Stimulated activated CD4-positive, alpha-beta T cell treated with anti-CD3 and anti-CD28 coated beads, Interleukin-1b, Interleukin-23, amount 100 ng/mL, for 48 hours (primary cell): ENCODE measurements at regions not wholly inside any gene's neighbourhood (a gene's known extent, or its start where the extent isn't known, plus 50 kb on each side); places are given as distances from the start of the nearest gene placed in this dataset.
"Not testable (repeated sequence)": the region's sequence is repeated elsewhere in the genome, so short reads cannot be mapped to it uniquely, and the experiment has no call there.

Source experiments
- DNase-seq: peaks from one replicate; pipeline ENCODE4 v3.0.0-alpha.2; 2020

DNA sequence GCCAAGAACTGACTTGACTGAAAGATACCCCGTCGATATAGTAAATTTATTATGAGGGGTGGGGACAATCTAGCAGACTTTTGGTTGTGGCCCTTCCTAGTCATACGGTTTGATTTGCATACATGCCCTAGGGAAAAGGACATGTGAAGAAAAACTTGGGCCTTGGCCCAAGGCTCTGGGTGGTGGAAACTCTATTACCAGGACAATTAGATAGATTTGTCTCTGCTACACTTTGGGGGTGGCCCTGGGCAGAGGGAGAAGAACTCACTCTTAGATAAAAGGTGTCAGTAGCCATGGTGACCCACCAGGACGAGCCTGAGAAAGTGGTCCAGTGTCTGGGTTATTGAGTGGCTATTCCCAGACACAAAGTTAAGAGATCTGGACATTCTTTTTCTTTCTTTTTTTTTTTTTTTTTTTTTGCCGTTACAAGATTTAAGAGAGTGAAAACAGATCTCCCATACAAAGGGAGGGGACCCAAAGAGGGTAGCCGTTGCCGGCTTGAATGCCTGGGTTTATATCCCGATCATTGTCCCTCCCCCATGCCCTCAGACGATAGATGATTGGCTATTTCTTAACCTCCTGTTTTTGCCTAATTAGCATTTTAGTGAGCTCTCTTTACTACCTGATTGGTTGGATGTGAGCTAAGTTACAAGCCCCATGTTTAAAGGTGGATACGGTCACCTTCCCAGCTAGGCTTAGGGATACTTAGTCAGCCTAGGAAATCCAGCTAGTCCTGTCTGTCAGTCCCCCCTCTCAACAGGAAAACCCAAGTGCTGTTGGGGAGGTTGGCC lies 96.4 kb upstream of the SMAD3 start:
- no peak for DNase-seq

DNA sequence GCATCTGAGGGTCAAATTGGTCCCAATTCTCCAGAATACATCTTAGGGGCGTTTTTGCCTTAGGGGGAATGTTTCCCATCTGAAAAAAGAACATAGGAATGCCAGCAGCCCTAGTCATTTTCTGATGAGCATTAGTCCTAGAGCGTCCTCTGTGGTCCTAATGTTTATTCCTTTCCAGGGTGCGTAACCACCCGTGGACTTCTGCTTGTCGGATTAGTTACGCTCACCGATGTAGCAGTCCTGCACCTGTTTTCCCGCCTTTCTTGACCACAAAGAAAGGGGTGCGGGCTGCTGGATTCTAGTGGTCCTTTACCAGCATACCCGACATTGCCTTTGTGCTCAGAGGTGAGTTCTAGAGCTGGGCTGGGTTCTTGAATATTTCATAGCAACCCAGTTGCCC lies 91.3 kb upstream of the SMAD3 start:
- DNase-seq: not testable (repeated sequence)

GRCh38 chr15:66976106-66976640 lies 89.2 kb upstream of the SMAD3 start:
- not testable (repeated sequence) for DNase-seq

GRCh38 chr15:66980326-66980725 lies 85.1 kb upstream of the SMAD3 start:
- DNase-seq: not testable (repeated sequence)

GRCh38 chr15:66981771-66982170 lies 83.6 kb upstream of the SMAD3 start:
- DNase-seq: no peak

DNA sequence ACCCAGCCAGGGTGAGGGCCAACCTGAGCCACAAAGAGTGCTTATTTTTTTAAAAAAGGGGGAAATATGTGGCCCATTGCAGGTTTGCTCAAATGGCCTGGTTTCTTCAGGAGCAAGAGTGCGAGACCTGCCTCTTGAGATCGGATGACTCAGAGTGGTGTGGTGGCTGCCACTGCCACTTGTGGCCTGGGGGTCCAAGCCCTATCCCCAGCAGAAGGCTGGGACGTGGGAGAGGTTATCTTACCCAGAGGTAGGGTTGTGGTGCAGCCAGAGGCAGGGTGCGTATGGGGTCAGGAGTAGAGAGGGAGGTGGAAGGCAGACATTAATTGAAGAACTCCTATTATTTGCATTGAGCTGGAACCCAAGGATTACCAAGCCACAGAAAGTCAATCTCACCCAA lies 83.2 kb upstream of the SMAD3 start:
- DNase-seq: no peak

DNA sequence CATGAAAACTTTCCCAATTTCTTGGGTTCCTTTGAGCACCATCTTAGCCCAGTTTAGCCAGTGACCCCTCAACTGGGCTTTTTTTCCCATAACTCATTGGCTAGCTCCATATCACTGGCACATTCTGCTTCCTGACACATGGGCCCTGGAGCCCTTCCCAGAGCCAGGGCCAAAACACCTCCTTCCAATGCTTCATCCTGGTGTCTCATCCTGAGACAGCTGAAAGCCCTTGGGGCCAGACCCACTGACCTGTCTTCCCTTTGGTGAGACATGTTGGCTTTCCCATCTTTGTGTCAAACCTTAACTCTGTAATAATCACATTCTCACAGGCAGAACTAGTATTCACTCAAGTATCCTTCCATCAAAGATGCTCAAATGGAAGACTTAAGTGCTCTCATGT lies 82.6 kb upstream of the SMAD3 start:
- no peak for DNase-seq

DNA sequence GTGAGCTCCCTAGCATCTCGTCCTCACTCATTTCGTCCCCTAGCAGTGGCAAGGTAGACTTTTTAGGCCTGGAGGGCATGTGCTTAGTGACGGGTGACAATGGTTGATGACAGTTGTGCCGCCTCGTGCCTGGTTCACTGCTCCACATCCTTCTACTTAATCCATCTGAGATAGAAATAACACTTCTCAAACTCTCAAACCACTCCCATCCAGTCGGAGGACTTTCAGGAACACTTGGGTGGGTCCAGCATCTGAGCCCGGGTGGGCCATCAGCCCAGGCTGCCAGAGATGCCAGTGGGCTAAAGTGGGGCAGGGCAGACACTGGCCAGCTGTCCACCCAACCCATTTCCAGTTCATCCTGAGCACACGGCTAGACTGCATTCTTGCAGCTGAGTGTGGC lies 79.7 kb upstream of the SMAD3 start:
- no peak for DNase-seq

DNA sequence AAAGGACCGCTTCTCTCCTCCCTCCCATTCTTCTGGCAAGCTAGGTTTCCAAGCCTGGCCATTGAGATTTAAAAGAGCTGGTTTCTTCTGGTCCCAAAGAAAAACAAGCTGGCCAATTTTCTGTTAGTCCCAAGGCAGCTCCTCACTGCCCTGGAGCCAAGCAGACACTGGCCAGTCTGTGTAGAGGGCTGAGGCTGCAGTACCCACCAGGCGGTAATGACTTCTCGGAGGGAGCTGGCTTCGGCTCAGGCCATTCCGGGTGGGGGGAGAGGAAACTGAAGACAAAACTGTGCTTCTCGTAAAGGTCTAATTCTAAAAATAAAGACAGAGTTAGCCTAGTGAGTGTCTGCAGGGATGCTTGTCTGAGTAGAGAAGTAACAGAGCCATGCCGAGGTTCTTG lies 78.5 kb upstream of the SMAD3 start:
- no peak for DNase-seq

DNA sequence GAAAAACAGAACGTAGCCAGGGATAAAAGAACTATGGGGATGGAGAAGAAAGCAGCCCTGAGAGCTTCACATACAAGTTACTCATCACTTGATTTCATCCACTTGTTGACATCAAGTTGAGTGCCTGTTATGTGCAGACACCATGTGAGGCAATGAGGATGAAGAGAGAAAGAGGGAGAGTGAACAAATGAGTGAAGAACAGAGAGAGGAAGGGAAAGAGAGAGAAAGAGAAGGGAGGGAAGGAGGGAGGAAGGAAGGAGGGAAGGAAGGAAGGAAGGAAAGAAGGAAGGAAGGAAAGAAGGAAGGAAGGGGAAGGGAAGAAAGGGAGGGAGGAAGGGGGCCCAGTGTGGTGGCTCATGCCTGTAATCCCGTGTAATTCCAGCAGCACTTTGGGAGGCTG lies 72.3 kb upstream of the SMAD3 start:
- no peak for DNase-seq

GRCh38 chr15:66993874-66994696 lies 71.3 kb upstream of the SMAD3 start:
- DNase-seq: no peak

DNA sequence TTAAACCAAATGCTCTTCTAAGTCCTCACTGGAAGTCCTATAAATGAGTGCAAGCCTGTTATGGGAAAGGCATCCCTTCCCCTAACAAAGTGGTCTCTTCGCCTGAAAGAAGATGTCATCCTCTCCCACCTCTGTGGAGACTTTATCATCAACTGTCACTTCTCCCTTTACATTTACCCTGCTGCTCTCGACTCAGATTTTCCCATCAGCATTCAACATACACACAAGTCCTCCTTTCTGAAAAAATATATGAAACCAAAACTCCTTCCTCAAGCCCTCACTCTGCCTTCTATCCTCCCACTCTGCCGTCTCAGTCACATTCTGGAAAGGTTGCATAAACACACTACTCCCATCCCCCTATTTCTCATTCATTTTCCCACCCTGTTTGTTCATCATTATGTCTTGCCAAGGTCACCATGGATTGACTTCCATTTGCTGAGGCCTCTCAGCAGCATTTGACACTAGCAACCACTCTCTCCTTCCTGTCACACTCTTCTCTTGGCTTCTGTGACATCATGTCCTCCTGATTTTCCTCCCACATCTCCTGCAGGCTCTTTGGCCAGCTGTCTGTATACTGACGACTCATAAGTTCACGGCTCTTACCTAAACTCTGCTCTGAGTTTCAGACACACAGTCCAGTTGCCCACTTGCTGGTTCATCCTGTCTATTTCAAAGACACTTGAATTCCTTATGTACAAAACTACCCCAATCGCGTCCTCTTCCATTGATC lies 70.3 kb upstream of the SMAD3 start:
- no peak for DNase-seq

DNA sequence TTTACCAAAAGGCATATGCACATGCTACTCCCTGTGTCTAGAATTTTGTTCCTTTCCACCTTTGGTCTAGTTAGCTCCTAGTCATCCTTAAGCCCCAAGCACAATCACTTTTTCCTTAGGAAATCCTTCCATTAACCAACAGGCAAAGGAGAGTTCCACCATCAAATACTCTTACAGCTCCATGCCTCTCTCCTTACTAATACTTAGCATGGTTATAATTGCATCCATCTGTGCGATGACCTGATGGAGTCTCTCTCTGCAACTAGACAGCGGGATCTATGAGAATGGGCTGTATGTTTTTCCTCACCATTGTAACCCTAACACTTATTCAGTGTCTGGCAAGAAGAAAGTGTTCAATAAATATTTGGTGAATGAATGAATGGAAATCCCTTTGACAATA lies 69.3 kb upstream of the SMAD3 start:
- no peak for DNase-seq

GRCh38 chr15:66997212-66997611 lies 68.2 kb upstream of the SMAD3 start:
- DNase-seq: no peak

- DNase-seq: not testable (repeated sequence)
Measured at GRCh38 chr15:66998234-66998633, 67.2 kb upstream of the SMAD3 start.

GRCh38 chr15:66999046-66999968 lies 66.1 kb upstream of the SMAD3 start:
- DNase-seq: no peak

DNA sequence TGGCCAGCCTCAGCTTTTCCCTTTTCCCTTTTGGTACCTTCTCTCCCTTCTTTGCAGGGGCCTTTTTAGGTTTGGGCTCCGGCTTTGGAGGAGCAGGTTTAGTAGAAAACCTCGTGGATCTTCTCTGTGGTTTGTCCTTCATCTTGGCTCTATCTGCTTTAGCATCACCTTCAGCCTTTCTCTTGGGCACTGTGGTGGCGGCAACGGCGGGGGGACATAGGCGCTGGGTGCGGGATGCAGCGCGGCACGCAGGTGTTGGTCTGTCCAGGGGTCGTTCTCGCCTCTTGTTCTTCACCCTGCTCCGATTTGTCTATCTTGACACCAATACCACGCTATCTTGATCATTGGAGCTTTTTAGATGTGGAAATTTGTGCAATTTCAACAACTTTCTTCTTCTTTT lies 64.5 kb upstream of the SMAD3 start:
- DNase-seq: no peak

DNA sequence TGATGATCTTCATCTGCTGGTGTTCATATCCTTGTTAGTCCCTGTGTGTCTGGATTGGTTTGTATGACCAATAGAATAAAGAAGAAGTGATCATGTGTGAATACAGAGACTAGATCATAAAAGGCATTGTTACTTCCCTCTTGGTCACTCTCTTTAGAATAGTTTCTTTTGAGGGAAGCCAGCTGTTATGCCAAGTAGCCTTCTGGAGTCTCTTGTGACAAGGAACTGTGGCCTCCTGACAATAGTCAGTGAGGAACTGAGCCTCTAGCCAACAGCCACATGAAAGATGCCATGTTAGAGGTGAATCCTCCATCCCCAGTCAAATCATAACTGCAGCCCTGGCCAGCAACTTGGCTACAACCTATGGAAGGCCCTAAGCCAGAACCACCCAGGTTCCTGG lies 63.0 kb upstream of the SMAD3 start:
- DNase-seq: no peak

DNA sequence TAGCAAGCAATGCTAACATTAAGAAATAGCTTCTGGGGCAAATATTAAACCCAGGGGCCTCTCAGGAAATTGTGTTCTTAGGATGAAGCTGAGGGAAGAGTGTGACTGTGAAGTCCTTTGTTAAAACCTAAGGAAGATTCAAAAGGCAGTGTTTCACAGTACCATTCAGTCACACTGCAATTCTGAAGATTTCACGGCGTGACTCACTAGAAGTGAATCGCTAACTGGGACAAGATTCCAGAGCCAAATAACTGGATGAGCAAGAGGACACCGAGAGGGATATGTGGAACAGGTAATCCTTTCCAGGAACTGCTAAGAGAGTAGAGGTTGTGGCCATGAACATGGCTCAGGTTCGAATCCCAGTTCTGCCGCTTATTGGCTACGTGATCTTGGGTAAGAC lies 61.8 kb upstream of the SMAD3 start:
- no peak for DNase-seq

- no peak for DNase-seq
Measured at GRCh38 chr15:67004142-67004541, 61.3 kb upstream of the SMAD3 start.

DNA sequence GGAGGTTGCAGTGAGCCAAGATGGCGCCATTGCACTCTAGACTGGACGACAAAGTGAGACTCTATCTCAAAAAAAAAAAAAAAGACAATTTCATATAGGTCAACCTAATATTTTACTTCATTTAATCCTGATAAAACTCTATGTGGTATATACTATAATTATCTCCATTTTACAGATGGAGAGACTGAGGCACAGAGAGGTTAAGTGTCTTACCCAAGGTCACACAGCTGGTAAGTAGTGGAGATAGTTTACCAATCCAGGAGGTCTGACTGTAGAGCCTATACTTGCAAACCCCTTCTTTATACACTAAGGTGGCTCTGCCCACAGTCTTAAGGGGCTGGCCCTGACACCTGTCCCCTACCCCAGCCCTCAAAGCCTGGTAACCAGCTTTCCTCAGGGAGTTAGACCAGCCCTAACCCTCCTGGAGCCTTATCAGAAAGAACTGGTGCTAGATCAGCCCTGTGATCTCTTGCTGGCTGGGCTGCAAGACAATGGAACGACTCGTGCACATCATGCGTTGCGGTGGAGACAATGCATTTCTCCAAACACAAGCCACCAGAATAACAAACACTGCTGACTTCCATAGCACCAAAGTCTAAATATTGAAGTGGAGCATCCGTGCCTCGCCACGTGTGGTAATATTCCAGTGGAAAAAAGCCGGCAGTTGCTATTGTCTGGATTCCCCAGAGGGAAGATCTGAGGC lies 60.0 kb upstream of the SMAD3 start:
- no peak for DNase-seq
